A673 (cell line): ENCODE measurements at regions not wholly inside any gene's neighbourhood (a gene's known extent, or its start where the extent isn't known, plus 50 kb on each side); places are given as distances from the start of the nearest gene placed in this dataset.

Experiments used
- EZH2 ChIP-seq: fragments of 200-600 bp; sonication (generic); IDR thresholded peaks from 2 replicates; pipeline ENCODE4 v1.6.1; 2017; ENCODE audit warnings: borderline replicate concordance, low read depth, mild to moderate bottlenecking, mixed read lengths, antibody characterized with exemption, low read length; ENCODE audit not compliant: poor library complexity, severe bottlenecking
- TF ChIP-seq, protein P1 (sequence below): fragments of 300-800, 200-600 bp; sonication (generic); conservative IDR thresholded peaks from 2 replicates; pipeline ENCODE4 v1.5.1; 2017; ENCODE audit warnings: low read depth, mild to moderate bottlenecking, antibody characterized with exemption, low read length, moderate library complexity, mixed read lengths

DNA sequence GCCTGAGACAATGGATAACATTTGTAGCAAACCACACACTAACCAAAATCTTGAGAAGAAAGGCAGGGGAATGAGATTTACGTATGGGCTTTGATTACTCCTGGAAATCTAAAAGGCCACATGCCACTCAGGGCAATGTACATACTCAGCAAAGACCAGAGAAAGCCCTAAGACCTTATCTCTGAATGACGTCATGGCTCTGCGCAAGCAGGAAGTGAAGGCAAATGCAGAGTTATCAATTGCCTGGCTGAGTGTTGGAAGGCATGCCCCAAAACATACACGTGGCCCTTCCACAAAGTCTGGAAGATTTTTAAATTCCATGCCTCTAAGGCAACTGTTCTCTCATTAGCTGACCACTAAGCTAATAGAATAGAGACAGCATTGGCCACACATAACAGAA lies 90.9 kb upstream of the NRBF2 start:
- TF ChIP-seq, protein P1, sequence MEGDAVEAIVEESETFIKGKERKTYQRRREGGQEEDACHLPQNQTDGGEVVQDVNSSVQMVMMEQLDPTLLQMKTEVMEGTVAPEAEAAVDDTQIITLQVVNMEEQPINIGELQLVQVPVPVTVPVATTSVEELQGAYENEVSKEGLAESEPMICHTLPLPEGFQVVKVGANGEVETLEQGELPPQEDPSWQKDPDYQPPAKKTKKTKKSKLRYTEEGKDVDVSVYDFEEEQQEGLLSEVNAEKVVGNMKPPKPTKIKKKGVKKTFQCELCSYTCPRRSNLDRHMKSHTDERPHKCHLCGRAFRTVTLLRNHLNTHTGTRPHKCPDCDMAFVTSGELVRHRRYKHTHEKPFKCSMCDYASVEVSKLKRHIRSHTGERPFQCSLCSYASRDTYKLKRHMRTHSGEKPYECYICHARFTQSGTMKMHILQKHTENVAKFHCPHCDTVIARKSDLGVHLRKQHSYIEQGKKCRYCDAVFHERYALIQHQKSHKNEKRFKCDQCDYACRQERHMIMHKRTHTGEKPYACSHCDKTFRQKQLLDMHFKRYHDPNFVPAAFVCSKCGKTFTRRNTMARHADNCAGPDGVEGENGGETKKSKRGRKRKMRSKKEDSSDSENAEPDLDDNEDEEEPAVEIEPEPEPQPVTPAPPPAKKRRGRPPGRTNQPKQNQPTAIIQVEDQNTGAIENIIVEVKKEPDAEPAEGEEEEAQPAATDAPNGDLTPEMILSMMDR = no peak
- TF ChIP-seq EZH2 = no peak
